ENCODE measurements at regions not wholly inside any gene's neighbourhood (a gene's known extent, or its start where the extent isn't known, plus 50 kb on each side); places are given as distances from the start of the nearest gene placed in this dataset.

GRCh38 chr3:67790043-67790442 lies 135.6 kb upstream of the SUCLG2 start:
- no peak overlapping the region for H3K4me3 ChIP-seq (ENCODE audit: low read depth, low read length)
- H3K36me3 ChIP-seq (ENCODE audit: control insufficient read depth, insufficient read depth, low read length), result no peaks in the 10 kb centered on the region
- DNase-seq (ENCODE audit: low read depth), result no peak
- TF ChIP-seq CTCF (IDR thresholded peaks at IDR 0.05; ENCODE audit: insufficient read depth, low read depth, low read length), result peak; percentile 71
- H3K27me3 ChIP-seq (ENCODE audit: control insufficient read depth, insufficient read depth, low read length), result no peaks in the 10 kb centered on the region
- POLR2A ChIA-PET, result no interaction called here
- CTCF ChIA-PET, result interaction anchor here (0.6 to 3.4 kb wide), 15 partner anchors 10 to 1178 kb away, joined by 3 to 58 read pairs (median 4); no protein-coding TSS in a partner anchor

GRCh38 chr3:67788396-67788795 lies 134.0 kb upstream of the SUCLG2 start:
- POLR2A ChIA-PET, result no interaction called here
- Histone ChIP-seq H3K4me3 (ENCODE audit: low read depth, low read length) (no peak overlapping the region), H3K27me3 (ENCODE audit: control insufficient read depth, insufficient read depth, low read length) (no peaks in the 10 kb centered on the region), H3K36me3 (ENCODE audit: control insufficient read depth, insufficient read depth, low read length) (no peaks in the 10 kb centered on the region)
- no peak for DNase-seq (ENCODE audit: low read depth)
- TF ChIP-seq CTCF (IDR thresholded peaks at IDR 0.05; ENCODE audit: insufficient read depth, low read depth, low read length), result no peak
- CTCF ChIA-PET, result interaction anchor here (0.5 to 3.4 kb wide), 3 partner anchors 409 to 679 kb away, joined by 3 to 24 read pairs (median 13); no protein-coding TSS in a partner anchor

- no peak for TF ChIP-seq CTCF (IDR thresholded peaks at IDR 0.05; ENCODE audit: insufficient read depth, low read depth, low read length)
- peak; percentile 2 for DNase-seq (ENCODE audit: low read depth)
- Histone ChIP-seq H3K27me3 (ENCODE audit: control insufficient read depth, insufficient read depth, low read length) (no peaks in the 10 kb centered on the region), H3K36me3 (ENCODE audit: control insufficient read depth, insufficient read depth, low read length) (no peaks in the 10 kb centered on the region), H3K4me3 (ENCODE audit: low read depth, low read length) (no peak overlapping the region)
- ChIA-PET POLR2A (no interaction called here), CTCF (interaction anchor here (1.3 kb wide), 1 partner anchor 399 kb away, joined by 3 read pairs; no protein-coding TSS in a partner anchor)
Measured at GRCh38 chr3:67783281-67784250, 129.2 kb upstream of the SUCLG2 start.

- Histone ChIP-seq H3K27me3 (ENCODE audit: control insufficient read depth, insufficient read depth, low read length) (no peaks in the 10 kb centered on the region), H3K36me3 (ENCODE audit: control insufficient read depth, insufficient read depth, low read length) (no peaks in the 10 kb centered on the region), H3K4me3 (ENCODE audit: low read depth, low read length) (no peak overlapping the region)
- ChIA-PET CTCF (no interaction called here), POLR2A (no interaction called here)
- no peak for DNase-seq (ENCODE audit: low read depth)
- no peak for TF ChIP-seq CTCF (IDR thresholded peaks at IDR 0.05; ENCODE audit: insufficient read depth, low read depth, low read length)
Measured at GRCh38 chr3:67781871-67782270, 127.5 kb upstream of the SUCLG2 start.

GRCh38 chr3:67781218-67781617 lies 126.8 kb upstream of the SUCLG2 start:
- H3K4me3 ChIP-seq (ENCODE audit: low read depth, low read length), result no peak overlapping the region
- no peaks in the 10 kb centered on the region for H3K36me3 ChIP-seq (ENCODE audit: control insufficient read depth, insufficient read depth, low read length)
- ChIA-PET CTCF (interaction anchor here (2.2 kb wide), 1 partner anchor 9 kb away, joined by 8 read pairs; no protein-coding TSS in a partner anchor), POLR2A (no interaction called here)
- H3K27me3 ChIP-seq (ENCODE audit: control insufficient read depth, insufficient read depth, low read length), result no peaks in the 10 kb centered on the region
- no peak for TF ChIP-seq CTCF (IDR thresholded peaks at IDR 0.05; ENCODE audit: insufficient read depth, low read depth, low read length)
- DNase-seq (ENCODE audit: low read depth), result no peak
